WTC11 (cell line): ENCODE measurements at regions not wholly inside any gene's neighbourhood (a gene's known extent, or its start where the extent isn't known, plus 50 kb on each side); places are given as distances from the start of the nearest gene placed in this dataset.

ENCODE experiments used
- ATAC-seq: fragments of 200-7000 bp; cut with Tn5 transposase; 2 replicates; pipeline ENCODE4 v1.10.0; 2021; ENCODE audit warnings: mild to moderate bottlenecking, moderate library complexity
- CTCF ChIA-PET: fragments of 300-600 bp; sonication (Branson Sonifier 250); formaldehyde crosslinking; loops from one replicate; lab custom pipeline; 2021; ENCODE audit warnings: antibody characterized with exemption; lab: Charles Lee
- POLR2A ChIA-PET: fragments of 350-600 bp; sonication (Branson Sonifier 250); formaldehyde crosslinking; loops from one replicate; lab custom pipeline; 2021; ENCODE audit warnings: antibody characterized with exemption; lab: Charles Lee
- DNase-seq: peaks from one replicate; pipeline ENCODE4 v3.0.0; 2021; ENCODE audit warnings: low spot score
- H3K27ac Mint-ChIP-seq: 2 replicates; pipeline ENCODE4 v1.8.0; 2021; ENCODE audit warnings: mixed read lengths
- H3K27me3 Mint-ChIP-seq: 2 replicates; pipeline ENCODE4 v1.8.0; 2021; ENCODE audit warnings: low read depth, mild to moderate bottlenecking, moderate library complexity, mixed read lengths
- H3K36me3 Mint-ChIP-seq: 2 replicates; pipeline ENCODE4 v1.8.0; 2021; ENCODE audit warnings: mixed read lengths
- H3K4me1 Mint-ChIP-seq: 2 replicates; pipeline ENCODE4 v1.8.0; 2022; ENCODE audit warnings: mixed read lengths
- H3K4me3 Mint-ChIP-seq: 2 replicates; pipeline ENCODE4 v1.8.0; 2021; ENCODE audit warnings: mild to moderate bottlenecking, moderate library complexity, mixed read lengths
- H3K9me3 Mint-ChIP-seq: 2 replicates; pipeline ENCODE4 v1.8.0; 2021; ENCODE audit warnings: mixed read lengths
- ATF1 ChIP-seq: sonication (generic); formaldehyde crosslinking; IDR thresholded peaks from 2 replicates; pipeline ENCODE4 v1.8.1; 2023; ENCODE audit warnings: mild to moderate bottlenecking, moderate library complexity, missing genetic modification reagents
- ATF2 ChIP-seq: sonication (generic); formaldehyde crosslinking; IDR thresholded peaks from 2 replicates; pipeline ENCODE4 v1.8.1; 2022; ENCODE audit warnings: low read depth, missing genetic modification reagents, borderline replicate concordance
- CDX4 ChIP-seq: fragments of 250-450 bp; sonication (Bioruptor Pico); IDR thresholded peaks from 2 replicates; pipeline ENCODE4 v1.9.0; 2021; ENCODE audit warnings: moderate library complexity, mild to moderate bottlenecking, inconsistent platforms, borderline replicate concordance
- CTCF ChIP-seq: fragments of 200-600 bp; IDR thresholded peaks from 2 replicates; pipeline ENCODE4 v1.8.0; 2022; ENCODE audit warnings: antibody characterized with exemption
- E2F1 ChIP-seq: sonication (generic); formaldehyde crosslinking; IDR thresholded peaks from 2 replicates; pipeline ENCODE4 v1.8.0; 2022; ENCODE audit warnings: mild to moderate bottlenecking, missing genetic modification reagents
- GABPB1 ChIP-seq: sonication (generic); formaldehyde crosslinking; IDR thresholded peaks from 2 replicates; pipeline ENCODE4 v1.8.1; 2023; ENCODE audit warnings: mild to moderate bottlenecking, missing genetic modification reagents
- IRF2 ChIP-seq: sonication (generic); formaldehyde crosslinking; IDR thresholded peaks from 2 replicates; pipeline ENCODE4 v1.8.0; 2022; ENCODE audit warnings: low read depth, missing genetic modification reagents, borderline replicate concordance
- JAZF1 ChIP-seq: fragments of 250-450 bp; sonication (Bioruptor Pico); IDR thresholded peaks from 2 replicates; pipeline ENCODE4 v1.9.0; 2021; ENCODE audit warnings: moderate library complexity, mild to moderate bottlenecking, inconsistent platforms
- NFYB ChIP-seq: sonication (generic); formaldehyde crosslinking; conservative IDR thresholded peaks from 2 replicates; pipeline ENCODE4 v1.8.0; 2022; ENCODE audit warnings: low read depth, missing genetic modification reagents
- SMAD3 ChIP-seq: sonication (generic); formaldehyde crosslinking; IDR thresholded peaks from 2 replicates; pipeline ENCODE4 v1.8.0; 2022; ENCODE audit warnings: missing genetic modification reagents, mild to moderate bottlenecking, borderline replicate concordance
- SOX15 ChIP-seq: fragments of 250-450 bp; sonication (Bioruptor Pico); IDR thresholded peaks from 2 replicates; pipeline ENCODE4 v1.9.0; 2021; ENCODE audit warnings: mild to moderate bottlenecking
- TEAD1 ChIP-seq: sonication (generic); formaldehyde crosslinking; IDR thresholded peaks from 2 replicates; pipeline ENCODE4 v1.8.0; 2022; ENCODE audit warnings: mild to moderate bottlenecking, missing genetic modification reagents
- TP53 ChIP-seq: sonication (generic); formaldehyde crosslinking; IDR thresholded peaks from 2 replicates; pipeline ENCODE4 v1.8.1; 2023; ENCODE audit warnings: mild to moderate bottlenecking, missing genetic modification reagents
- USF1 ChIP-seq: sonication (generic); formaldehyde crosslinking; IDR thresholded peaks from 2 replicates; pipeline ENCODE4 v1.8.0; 2022; ENCODE audit warnings: mild to moderate bottlenecking, missing genetic modification reagents
- ZNF232 ChIP-seq: sonication (generic); formaldehyde crosslinking; IDR thresholded peaks from 2 replicates; pipeline ENCODE4 v1.8.0; 2022; ENCODE audit warnings: mild to moderate bottlenecking, missing genetic modification reagents
- ZNF423 ChIP-seq: fragments of 250-450 bp; sonication (Bioruptor Pico); IDR thresholded peaks from 2 replicates; pipeline ENCODE4 v2.1.2; 2022; ENCODE audit warnings: mild to moderate bottlenecking, moderate library complexity
- TF ChIP-seq, protein P1 (sequence below): sonication (generic); formaldehyde crosslinking; IDR thresholded peaks from 2 replicates; pipeline ENCODE4 v1.8.1; 2023; ENCODE audit warnings: mild to moderate bottlenecking, missing genetic modification reagents
- TF ChIP-seq, protein P2 (sequence below): sonication (generic); formaldehyde crosslinking; IDR thresholded peaks from 2 replicates; pipeline ENCODE4 v1.8.1; 2023; ENCODE audit warnings: mild to moderate bottlenecking, missing genetic modification reagents
- TF ChIP-seq, protein P3 (sequence below): sonication (generic); formaldehyde crosslinking; IDR thresholded peaks from 2 replicates; pipeline ENCODE4 v1.8.1; 2022; ENCODE audit warnings: mild to moderate bottlenecking, missing genetic modification reagents, moderate library complexity, borderline replicate concordance

- no peak overlapping the region for H3K4me3 Mint-ChIP-seq
- ATAC-seq (no peak), DNase-seq (no peak)
- TF ChIP-seq USF1 (no peak), ATF2 (CRISPR knock-in tag) (no peak), ATF1 (no peak), E2F1 (no peak), NFYB (CRISPR knock-in tag) (no peak), TEAD1 (CRISPR knock-in tag) (no peak), CTCF (no peak)
- TF ChIP-seq, protein P1, sequence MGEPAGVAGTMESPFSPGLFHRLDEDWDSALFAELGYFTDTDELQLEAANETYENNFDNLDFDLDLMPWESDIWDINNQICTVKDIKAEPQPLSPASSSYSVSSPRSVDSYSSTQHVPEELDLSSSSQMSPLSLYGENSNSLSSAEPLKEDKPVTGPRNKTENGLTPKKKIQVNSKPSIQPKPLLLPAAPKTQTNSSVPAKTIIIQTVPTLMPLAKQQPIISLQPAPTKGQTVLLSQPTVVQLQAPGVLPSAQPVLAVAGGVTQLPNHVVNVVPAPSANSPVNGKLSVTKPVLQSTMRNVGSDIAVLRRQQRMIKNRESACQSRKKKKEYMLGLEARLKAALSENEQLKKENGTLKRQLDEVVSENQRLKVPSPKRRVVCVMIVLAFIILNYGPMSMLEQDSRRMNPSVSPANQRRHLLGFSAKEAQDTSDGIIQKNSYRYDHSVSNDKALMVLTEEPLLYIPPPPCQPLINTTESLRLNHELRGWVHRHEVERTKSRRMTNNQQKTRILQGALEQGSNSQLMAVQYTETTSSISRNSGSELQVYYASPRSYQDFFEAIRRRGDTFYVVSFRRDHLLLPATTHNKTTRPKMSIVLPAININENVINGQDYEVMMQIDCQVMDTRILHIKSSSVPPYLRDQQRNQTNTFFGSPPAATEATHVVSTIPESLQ (CRISPR knock-in tag): no peak
- TF ChIP-seq, protein P2, sequence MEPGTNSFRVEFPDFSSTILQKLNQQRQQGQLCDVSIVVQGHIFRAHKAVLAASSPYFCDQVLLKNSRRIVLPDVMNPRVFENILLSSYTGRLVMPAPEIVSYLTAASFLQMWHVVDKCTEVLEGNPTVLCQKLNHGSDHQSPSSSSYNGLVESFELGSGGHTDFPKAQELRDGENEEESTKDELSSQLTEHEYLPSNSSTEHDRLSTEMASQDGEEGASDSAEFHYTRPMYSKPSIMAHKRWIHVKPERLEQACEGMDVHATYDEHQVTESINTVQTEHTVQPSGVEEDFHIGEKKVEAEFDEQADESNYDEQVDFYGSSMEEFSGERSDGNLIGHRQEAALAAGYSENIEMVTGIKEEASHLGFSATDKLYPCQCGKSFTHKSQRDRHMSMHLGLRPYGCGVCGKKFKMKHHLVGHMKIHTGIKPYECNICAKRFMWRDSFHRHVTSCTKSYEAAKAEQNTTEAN (CRISPR knock-in tag): no peak
- no peak overlapping the region for H3K27ac Mint-ChIP-seq
- H3K4me1 Mint-ChIP-seq: no peaks in the 10 kb centered on the region; the same call in 1 of the 2 replicates
- no peaks in the 10 kb centered on the region for H3K36me3 Mint-ChIP-seq
- POLR2A ChIA-PET: no interaction called here
- H3K27me3 Mint-ChIP-seq: no peaks in the 10 kb centered on the region; the same call in 1 of the 2 replicates
- no peaks in the 10 kb centered on the region for H3K9me3 Mint-ChIP-seq
- CTCF ChIA-PET: interaction anchor here (0.6 kb wide), 1 partner anchor 1032 kb away, joined by 4 read pairs; no protein-coding TSS in a partner anchor
Measured at GRCh38 chr2:143964891-143965290, 555.0 kb downstream of the ZEB2 start.

DNA sequence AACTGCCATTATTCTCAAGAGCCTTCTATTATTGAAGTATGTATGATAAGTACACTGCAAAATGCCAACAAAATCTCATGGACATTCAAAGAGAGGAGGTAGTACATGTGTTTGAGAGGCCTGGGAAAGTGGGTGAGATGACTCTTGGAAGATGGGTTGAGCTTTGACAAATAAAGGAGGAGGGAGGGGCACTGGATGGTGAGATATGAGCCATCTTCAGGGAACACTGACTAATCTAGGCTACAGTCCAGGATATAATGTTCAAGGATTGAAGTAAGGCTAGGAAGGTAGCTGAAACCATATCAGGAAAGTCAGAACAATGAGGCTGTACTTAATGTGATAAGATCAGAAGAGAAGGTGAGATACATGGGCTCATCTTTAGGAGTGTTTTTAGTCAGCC lies 559.7 kb downstream of the ZEB2 start:
- Mint-ChIP-seq H3K9me3 (no peaks in the 10 kb centered on the region), H3K4me3 (no peak overlapping the region), H3K27ac (no peak overlapping the region)
- ChIA-PET CTCF (no interaction called here), POLR2A (no interaction called here)
- no peak for TF ChIP-seq SMAD3
- TF ChIP-seq, protein P3, sequence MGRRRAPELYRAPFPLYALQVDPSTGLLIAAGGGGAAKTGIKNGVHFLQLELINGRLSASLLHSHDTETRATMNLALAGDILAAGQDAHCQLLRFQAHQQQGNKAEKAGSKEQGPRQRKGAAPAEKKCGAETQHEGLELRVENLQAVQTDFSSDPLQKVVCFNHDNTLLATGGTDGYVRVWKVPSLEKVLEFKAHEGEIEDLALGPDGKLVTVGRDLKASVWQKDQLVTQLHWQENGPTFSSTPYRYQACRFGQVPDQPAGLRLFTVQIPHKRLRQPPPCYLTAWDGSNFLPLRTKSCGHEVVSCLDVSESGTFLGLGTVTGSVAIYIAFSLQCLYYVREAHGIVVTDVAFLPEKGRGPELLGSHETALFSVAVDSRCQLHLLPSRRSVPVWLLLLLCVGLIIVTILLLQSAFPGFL (CRISPR knock-in tag): no peak
- TF ChIP-seq GABPB1 (CRISPR knock-in tag): no peak
- no peak for TF ChIP-seq IRF2 (CRISPR knock-in tag)
- no peak for TF ChIP-seq ZNF232 (CRISPR knock-in tag)
- no peak for TF ChIP-seq TP53
- TF ChIP-seq CDX4 (CRISPR knock-in tag): no peak
- no peak for TF ChIP-seq ZNF423
- no peak for TF ChIP-seq JAZF1
- no peak for TF ChIP-seq SOX15 (CRISPR knock-in tag)
- TF ChIP-seq, all 79 proteins: peak for 0
- no peak for DNase-seq
- no peaks in the 10 kb centered on the region; the same call in 1 of the 2 replicates for H3K27me3 Mint-ChIP-seq
- H3K36me3 Mint-ChIP-seq: no peaks in the 10 kb centered on the region
- peaks cover 7% of the 10 kb centered on the region for H3K4me1 Mint-ChIP-seq
- ATAC-seq: no peak
